Sigmoid colon (tissue), 4 donors: ENCODE measurements at regions not wholly inside any gene's neighbourhood (a gene's known extent, or its start where the extent isn't known, plus 50 kb on each side); places are given as distances from the start of the nearest gene placed in this dataset.

Experiments
- POLR2A ChIP-seq, 2 donors: fragments of 450-650 bp; IDR thresholded peaks; one replicate each; pipeline ENCODE4 v1.6.1; 2016; ENCODE audit warnings: antibody characterized with exemption in 2 of 2, mild to moderate bottlenecking in 2 of 2, moderate library complexity in 2 of 2
- POLR2AphosphoS5 ChIP-seq, 4 donors: sonication (generic); formaldehyde crosslinking; IDR thresholded peaks; one replicate each; pipeline ENCODE4 v1.6.1; 2017; ENCODE audit warnings: antibody characterized with exemption in 4 of 4
- TF ChIP-seq, protein P1 (sequence below), 4 experiments: fragments of 450-650 bp in 3 of 4; fragments of 200-600 bp in 1 of 4; IDR thresholded peaks; one replicate each; pipeline ENCODE4 v1.5.1; 2016 to 2019; ENCODE audit warnings: antibody characterized with exemption in 4 of 4, mild to moderate bottlenecking in 3 of 4, moderate library complexity in 2 of 4

DNA sequence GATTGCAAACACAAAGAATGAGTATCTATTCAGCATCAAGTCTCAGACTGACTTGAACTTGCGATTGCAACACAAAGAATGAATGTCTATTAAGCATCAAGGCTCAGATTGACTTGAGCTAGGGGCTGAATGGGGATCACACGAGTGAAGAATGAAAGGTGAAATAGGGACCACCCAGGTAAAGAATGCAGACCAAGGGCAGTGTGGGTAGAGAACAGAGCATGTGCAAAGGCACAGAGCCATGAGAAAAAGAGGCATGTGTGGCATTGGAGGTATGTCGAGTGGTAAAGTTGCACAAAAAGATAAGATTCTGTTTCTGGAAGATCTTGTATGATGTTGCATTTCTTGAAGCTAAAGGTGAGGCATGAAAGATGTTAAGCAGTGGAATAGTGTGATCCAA is 119.4 kb upstream of the GPR149 start:
- TF ChIP-seq, protein P1, sequence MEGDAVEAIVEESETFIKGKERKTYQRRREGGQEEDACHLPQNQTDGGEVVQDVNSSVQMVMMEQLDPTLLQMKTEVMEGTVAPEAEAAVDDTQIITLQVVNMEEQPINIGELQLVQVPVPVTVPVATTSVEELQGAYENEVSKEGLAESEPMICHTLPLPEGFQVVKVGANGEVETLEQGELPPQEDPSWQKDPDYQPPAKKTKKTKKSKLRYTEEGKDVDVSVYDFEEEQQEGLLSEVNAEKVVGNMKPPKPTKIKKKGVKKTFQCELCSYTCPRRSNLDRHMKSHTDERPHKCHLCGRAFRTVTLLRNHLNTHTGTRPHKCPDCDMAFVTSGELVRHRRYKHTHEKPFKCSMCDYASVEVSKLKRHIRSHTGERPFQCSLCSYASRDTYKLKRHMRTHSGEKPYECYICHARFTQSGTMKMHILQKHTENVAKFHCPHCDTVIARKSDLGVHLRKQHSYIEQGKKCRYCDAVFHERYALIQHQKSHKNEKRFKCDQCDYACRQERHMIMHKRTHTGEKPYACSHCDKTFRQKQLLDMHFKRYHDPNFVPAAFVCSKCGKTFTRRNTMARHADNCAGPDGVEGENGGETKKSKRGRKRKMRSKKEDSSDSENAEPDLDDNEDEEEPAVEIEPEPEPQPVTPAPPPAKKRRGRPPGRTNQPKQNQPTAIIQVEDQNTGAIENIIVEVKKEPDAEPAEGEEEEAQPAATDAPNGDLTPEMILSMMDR (IDR thresholded peaks at IDR 0.05), result no peak
- no peak for TF ChIP-seq POLR2A (IDR thresholded peaks at IDR 0.05)
- TF ChIP-seq POLR2AphosphoS5 (IDR thresholded peaks at IDR 0.05), result no peak
